Retina (tissue), 1 donor: ENCODE measurements at regions not wholly inside any gene's neighbourhood (a gene's known extent, or its start where the extent isn't known, plus 50 kb on each side); places are given as distances from the start of the nearest gene placed in this dataset.
"Not testable (repeated sequence)": the region's sequence is repeated elsewhere in the genome, so short reads cannot be mapped to it uniquely, and the experiment has no call there.

Experiments used
- DNase-seq: peaks from one replicate; pipeline ENCODE4 v3.0.0-alpha.2; 2016

DNA sequence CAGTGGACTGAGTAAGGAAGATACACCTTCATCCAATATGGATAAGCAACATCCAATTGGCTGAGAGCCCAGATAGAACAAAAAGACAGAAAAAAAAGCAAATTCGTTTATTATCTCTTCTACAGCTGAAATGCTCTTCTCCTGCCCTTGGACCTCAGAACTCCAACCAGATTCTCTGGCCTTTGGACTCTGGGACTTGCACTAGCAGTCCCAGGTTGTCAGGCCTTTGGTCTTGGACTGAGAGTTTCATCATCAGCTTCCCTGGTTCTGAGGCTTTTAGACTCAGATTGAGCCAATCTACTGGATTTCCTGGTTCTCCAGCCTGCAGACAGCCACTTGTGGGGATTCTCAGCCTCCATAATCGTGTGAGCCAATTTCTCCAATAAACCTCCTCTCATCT, 926.8 kb downstream of the PLA2G4A start:
- no peak for DNase-seq

DNA sequence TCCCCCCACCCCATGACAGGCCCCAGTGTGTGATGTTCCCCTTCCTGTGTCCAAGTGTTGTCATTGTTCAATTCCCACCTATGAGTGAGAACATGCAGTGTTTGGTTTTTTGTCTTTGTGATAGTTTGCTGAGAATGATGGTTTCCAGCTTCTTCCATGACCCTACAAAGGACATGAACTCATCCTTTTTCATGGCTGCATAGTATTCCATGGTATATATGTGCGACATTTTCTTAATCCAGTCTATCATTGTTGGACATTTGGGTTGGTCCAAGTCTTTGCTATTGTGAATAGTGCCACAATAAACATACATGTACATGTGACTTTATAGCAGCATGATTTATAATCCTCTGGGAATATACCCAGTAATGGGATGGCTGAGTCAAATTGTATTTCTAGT, 927.9 kb downstream of the PLA2G4A start:
- not testable (repeated sequence) for DNase-seq

DNA sequence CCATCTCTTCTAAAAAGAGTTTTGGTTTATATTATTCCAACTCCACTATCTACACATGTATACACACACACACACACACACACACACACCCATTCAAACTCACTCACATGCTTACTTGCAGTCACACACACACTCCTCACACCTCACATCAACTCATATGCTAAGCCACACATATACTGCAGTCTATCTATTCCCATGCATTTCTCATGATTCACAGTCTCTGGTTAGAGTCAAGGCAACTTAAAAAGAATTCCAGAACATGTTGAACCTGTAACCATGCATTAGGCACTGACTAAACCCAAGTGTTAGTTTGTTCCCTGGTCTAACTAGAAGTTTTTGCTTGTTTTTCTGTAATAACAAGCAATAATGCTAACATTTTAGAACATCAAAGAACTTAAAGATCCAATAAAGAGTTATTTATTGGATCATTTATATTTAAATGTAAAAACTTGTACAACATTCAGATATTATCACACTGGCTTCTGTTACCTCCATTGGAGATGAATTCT, 931.1 kb downstream of the PLA2G4A start:
- no peak for DNase-seq

DNA sequence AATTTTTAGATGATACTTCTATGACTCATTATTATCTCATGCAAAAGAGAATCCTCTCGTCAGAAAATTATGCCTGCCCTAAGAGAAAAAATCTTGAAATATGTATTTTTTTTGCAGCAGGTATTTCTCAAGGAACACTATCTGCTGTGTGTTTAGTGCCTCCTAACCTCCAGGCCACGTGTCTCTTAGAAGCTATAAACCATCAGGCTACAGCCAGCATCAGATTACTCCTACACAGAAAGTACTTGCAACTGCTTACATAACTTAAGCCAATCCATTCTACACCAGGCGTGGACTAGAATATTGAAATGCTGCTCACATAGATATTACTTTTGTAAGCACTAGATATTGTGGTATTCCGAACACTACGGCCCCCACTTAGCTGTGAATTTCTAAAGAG, 933.4 kb downstream of the PLA2G4A start:
- DNase-seq = no peak

DNA sequence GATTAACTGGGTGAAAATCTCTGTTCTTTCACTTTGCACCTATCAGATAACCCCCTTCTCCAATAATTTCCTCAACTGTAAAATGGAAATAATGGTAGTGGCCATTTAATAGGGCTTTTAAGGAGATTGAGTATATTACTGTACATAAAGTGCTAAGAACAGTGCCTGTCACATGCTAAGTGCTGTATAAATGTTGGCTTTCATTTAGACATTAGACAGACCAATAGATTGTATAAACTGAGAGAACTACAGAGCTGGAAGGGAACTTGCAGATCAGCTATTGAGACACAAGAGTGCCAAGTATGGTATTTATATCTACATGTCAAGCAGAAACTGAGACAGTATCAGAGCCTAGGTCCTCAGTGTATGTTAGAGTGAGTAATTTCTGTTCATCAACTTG, 934.7 kb downstream of the PLA2G4A start:
- DNase-seq = no peak

DNA sequence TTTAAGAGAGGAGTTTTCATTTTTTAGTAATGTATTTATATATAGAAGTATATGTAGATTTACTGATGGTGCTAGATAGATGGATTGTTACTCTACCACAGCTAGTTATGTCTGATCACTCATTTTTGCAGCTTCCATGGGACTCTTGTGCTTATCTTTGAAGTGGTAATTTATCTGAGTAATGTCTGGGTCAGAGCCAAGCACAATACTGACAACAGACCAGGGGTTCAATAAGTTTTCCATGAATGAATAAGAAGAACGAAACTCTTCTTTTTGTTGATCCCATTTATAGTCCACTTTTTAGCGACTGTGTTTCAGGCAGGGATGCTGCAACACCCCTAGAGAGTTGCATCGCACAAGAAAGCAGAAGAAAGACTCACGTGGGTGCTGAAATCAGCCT, 935.2 kb downstream of the PLA2G4A start:
- DNase-seq = no peak

DNA sequence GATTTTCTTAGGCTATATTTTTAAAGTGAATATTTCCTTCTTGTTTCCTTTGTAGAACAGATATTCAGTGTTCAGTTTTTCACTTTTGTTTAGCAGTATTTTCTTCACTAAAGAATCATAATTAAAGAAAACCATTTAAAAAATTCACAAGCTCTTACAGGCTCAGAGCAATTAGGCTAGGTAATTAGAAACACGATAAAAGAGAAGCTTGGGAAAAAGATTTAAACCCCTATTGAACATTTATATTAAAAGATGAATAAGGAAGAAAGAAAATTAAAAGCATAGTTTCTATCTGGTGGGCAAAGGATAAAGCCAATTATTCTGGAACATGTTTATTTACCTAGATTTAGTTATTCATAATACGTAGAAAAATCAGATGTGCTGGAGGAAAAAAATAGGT, 942.6 kb downstream of the PLA2G4A start:
- no peak for DNase-seq

DNA sequence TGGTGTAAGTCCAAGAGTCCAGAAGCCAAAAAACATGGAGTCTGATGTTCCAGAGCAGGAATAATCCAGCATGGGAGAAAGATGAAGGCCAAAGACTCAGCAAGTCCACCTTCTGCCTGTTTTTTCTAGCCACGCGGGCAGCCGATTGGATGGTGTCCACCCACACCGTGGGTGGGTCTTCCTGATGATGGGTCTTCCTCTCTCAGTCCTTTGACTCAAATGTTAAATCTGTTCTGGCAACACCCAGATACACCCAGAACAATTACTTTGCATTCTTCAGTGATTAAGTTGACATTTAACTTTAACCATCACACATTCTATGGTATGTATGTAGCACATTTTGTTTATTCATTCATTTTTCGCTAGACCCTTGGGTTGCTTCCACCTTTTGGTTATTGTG, 944.4 kb downstream of the PLA2G4A start:
- DNase-seq = no peak

DNA sequence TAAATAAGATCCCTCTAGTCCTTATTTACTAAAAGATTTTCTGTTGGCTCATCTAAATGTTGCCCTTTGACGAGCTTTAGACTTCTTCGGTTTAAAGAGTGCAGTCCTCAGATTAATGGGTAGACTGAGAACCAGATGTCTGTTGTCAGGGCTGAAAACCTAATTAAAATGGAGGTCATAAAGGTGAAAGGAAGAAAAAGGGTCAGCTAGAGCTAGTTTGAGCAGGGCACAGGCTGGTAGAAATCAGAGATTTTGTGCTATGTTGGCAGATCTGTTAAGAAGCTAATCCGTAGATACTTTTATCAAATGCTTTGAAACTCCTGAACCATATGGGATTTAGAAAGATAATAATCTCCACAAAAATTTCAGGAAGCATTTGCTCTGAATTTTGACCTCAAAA, 959.0 kb downstream of the PLA2G4A start:
- peak; percentile 16 for DNase-seq

DNA sequence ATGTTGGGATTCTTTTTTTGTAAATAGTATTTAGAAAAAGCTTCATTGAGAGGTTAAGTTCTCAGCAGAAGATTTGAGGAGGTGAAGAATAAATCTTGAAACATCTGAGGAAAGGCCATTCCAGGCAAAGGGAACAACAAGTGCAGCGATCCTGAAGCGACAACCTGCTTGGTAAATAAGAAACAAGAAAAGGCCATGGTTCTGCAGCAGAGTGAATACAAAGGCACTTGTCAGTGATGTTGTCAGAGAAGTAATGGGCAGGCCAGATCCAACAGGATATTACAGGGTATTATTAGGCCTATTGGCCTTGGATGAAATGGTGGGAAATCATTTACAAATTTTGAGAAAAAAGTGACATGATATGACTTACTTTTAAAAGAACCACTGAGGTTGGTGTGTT, 960.0 kb downstream of the PLA2G4A start:
- no peak for DNase-seq

DNA sequence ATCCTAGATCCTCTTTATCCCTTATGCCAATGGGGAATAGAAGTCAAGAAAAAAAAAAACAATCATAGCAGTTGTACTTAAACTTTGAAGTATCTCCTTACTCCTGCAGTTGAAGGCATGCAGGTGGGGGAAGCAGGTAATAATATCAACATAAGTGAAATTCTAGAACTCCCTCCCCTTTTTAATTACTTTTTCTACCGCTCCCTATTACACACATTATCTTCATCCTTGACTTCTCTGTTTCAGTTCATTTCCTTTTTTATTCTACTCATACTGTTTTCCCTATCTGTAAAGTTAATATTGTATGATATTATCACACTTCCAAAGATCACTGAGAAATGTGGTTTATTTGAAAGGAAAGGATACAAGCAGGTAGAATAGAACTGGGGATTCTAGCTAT, 962.0 kb downstream of the PLA2G4A start:
- DNase-seq = no peak

DNA sequence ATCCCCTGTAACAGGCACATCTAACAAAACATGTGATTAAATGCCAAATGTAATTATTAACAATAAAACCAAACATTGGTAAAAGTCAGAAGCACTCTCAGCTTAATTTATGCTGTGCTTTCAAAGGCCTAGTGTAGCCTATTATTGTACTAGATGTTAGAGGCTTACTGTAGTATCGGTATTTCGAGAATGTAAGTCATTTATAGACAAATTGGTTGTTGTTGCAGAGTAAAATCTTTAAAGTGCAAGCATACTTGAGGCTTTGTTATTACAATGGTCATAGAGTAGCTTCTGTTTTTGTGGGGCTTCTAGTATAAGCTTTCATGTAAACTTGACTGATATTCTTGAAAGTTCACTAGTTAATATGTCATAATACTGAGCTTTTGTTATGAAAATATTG, 965.8 kb downstream of the PLA2G4A start:
- no peak for DNase-seq

DNA sequence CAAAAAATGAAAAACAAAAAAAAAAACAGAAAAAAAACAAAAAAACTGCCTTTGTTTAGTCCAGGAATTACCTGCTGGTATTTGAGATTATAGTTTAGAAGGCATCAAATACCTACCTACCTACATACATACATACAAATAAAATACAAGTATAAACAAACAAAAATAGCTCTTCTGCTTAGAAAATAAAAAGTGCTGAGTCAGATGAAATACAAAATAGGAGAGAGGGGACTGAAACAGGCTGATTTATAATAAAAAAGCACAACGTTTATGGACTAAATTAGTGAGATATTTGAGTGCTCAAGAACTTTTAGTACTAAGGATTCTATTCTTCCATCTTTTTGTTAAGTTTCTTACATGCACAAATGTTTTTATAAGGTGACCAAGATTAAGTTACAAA, 980.8 kb downstream of the PLA2G4A start:
- DNase-seq = no peak

DNA sequence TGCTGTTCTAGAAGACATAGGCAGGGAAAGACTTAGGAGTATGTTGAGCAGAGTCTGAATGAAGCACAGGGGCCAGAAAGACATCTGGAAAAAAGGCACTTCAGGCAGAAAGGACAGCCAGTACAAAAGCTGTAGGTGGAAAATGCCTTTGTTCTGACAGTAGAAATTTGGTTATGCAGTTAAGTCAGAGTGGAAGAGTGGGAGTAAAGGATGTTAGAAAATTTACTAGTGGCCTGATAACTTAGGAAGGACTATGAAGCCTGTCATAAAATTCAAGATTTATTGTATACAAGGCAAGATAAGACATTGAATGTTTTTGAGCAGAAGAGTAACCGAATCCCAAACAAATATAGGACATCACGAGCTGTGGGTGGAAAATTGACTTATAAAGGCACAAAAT, 987.9 kb downstream of the PLA2G4A start:
- no peak for DNase-seq

DNA sequence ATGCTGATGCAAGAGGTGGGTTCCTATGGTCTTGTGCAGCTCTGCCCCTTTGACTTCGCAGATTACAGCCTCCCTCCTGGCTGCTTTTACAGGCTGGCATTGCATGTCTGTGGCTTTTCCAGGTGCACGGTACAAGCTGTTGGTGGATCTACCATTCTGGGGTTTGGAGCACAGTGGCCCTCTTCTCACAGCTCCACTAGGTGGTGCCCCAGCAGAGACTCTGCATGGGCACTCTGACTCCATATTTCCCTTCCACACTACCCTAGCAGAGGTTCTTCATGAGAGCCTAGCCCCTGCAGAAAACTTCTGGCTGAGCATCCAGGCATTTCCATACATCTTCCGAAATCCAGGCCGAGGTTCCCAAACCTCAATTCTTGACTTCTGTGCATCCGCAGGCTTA, 989.0 kb downstream of the PLA2G4A start:
- DNase-seq = no peak

DNA sequence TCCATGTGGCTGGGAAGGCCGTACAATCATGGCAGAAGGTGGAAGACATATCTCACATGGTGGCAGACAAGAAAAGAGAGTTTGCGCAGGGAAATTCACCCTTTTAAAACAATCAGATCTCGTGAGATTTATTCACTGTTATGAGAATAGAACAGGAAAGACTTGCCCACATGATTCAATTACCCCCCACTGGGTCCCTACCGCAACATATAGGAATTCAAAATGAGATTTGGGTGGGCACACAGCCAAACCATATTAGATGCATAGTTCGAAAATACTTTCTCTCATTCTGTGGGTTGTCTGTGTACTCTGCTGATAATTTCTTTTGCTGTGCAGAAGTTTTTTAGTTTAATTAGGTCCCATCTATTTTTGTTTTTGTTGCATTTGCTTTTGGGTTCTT, 990.3 kb downstream of the PLA2G4A start:
- DNase-seq = no peak

DNA sequence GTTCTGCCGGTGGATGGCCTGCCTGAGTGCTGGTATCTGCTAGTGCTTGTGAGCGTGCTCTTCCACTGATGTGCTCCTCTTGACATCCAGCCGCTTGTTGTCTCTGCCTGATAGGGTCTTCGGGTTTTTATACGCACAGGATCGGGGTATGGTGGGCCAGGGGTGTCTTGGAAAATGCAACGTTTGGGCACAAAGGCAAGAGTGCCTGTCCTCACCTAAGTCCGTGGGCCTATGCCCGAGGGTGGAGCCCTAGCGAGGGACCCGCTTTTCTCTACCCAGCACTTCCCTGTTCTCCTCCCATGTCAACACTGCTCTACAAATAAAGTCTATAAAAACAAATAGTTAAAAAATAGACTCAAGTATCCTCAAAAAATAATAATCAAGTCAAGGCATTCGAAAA, 1007.8 kb downstream of the PLA2G4A start:
- DNase-seq = no peak

DNA sequence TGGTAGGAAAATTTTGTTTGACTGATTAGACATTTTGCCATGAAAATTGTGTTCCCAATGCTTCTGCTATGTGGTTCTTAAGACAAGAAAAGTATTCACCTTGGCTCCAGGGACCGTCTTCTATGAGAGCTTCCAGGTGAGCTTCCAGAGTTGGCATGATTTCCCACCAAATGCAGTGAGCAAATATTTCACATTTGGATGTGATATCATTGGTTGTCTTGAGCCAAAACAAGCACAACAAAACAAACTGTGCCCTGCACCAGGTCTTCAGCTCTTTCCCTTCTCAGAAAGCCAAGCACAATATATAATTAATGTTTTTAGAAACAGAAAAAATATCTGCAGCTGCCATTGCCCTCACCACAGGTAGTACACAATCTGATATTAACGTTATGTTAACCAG, 1009.0 kb downstream of the PLA2G4A start:
- DNase-seq = no peak

DNA sequence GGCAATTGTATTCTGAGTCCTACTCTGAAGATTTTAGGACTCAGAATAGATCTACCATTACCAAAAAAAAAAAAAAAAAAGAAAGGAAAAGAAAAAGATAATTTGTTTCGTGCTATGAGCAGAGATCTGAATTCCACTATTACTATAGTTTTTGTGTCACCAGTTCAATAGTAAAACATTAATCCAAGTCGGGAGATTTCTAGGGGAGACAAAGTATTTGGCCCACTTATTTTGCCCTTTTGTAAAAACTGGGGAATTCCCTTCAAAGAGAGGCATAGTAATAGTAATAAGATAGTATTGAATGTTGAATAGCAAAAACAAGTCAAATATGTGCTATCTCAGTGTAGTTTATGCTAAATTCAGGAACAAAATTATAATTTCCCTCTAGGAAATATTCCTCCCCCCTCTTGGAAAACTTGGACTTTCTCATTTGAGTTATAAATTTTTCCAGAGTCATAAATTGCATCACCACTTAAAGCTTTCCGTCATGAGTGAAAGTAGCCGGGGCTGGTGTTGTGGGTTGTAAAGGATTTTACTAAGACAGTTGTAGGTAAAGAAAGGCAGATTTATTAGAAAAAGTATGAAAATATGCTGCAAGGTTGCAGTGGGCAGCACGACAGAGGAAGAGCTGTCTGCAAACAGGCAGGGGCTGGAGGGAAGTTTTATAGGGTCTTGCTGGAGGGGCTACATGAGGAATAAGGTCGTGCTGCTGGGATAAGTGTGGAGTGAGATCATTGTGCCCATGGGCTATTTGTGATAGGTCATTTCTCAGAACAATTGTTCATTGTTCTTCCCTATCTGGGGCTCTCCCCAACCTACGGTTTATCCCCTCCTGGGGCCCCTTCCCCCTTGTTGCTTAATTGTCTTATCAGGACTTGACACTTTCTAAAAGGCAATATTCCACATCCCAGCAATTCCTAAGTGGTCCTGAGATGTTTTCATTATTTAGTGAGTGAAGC, 1009.9 kb downstream of the PLA2G4A start:
- peak; percentile 25 for DNase-seq

DNA sequence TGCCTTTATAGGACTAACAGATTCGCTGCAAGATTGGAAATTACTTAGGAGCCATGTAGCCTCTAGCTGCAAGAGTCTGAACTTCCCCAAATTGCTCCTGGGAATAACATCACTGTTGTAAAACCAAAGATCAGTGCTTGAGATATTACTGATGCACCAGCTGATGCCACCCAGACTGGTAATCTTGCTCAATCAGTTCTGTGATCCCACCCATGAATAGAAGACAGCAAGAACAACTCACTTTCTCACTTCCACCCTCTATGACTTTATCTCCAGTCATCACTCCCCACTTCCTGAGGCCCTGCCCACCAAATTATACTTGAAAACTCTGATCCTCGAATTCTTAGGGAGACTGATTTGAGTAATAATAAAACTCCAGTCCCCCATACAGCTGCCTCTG, 1011.1 kb downstream of the PLA2G4A start:
- no peak for DNase-seq

DNA sequence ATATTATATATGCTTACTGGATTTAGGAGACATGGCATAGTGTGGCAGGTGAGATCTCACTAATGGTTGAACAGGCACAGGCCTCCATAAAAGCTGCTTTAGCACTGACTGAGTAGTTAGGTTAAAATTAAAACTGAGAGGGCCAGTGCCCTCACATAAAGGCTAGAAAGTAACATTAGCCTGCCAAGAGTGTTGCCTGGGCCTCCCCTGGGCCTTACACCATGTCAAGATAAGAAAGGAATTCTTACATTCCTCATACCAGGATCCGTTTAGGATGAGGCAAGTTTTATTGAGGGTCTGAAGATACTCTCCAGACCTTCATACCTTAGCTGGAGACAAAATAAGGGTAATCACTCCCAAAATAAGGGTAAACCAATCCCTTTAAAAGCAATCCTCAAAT, 1011.8 kb downstream of the PLA2G4A start:
- DNase-seq = no peak

DNA sequence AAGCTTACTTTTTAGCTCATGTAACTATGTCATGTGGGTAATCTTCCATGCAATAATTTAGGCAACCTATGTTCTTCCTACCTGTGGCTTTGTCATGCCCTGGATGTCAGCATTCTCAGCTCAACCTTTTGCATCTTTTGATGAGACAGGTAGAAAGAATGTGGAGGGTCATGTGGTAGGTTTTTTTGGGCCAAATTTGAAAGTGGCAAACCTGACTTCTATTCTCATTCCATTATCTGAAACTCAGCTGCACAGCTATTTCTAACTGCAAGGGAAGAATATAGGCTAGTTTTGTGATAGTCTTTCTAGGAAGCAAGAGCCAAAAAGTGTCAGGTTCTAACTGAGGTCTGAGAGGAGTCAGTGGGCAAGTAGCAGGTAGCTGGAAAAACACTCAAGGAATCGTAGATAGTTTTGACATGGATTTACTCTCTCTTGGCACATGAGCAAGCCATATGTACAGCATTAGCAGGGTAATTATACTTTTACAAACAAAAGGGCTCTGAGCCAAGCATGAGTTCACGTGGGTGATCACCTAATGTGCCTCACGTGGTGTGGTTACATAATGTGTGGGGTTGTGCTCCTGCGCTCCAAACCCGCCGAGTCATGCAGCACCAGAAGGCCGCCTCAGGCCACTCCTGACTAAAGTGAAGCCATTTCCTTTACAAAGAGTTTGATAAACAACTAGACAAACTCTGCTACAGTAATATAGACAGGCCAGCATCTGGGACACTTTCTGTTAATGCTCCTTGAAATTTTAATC, 1013.8 kb downstream of the PLA2G4A start:
- peak; percentile 32 for DNase-seq

DNA sequence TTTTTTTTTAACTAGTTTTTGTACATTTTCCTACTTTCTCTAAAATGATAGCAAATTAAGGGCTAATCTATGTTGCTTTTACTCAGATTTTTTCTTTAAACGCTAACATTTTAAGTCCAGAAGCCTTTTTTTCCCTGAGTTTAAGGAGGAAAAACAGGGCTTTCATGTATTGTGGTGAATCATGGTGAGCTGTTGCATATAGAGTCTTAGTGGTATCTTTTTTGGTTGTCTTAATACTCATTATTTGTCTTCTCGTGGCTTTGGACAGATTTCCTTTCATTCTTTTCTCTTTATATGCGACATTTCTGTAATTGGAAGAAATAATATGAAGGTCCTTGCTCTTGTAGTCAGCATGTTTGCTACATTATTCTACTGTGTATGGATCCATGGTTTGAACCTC, 1015.6 kb downstream of the PLA2G4A start:
- no peak for DNase-seq

DNA sequence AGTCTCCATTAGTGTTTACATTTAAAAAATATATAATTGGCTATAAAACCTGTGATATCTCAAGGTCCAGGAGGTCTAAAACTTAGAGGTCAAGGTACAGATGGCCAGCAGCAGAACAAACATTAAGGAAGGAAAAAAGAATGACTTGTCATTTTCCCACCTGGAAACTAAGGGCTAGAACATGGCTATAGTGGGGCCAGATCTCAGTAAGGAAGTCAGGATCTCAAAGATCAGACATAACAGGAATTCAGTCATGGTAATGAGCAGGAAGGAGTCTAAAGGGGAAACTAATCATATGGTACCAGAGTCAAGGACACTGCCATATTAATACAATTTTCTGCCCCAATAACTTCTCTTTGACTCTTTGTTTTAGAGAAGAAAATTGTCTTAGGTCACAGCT, 1018.8 kb downstream of the PLA2G4A start:
- no peak for DNase-seq
